Left renal pelvis (tissue), 4 donors: ENCODE measurements at regions not wholly inside any gene's neighbourhood (a gene's known extent, or its start where the extent isn't known, plus 50 kb on each side); places are given as distances from the start of the nearest gene placed in this dataset.
A peak's percentile ranks its signal among the peaks of the same experiment; 100 is the strongest.

Experiments used
- DNase-seq, 4 donors: peaks; one replicate each; pipeline ENCODE4 v3.0.0-alpha.2; 2013; ENCODE audit warnings: low read depth in 4 of 4, low spot score in 3 of 4

- DNase-seq = no peak
These were observed 50.1 kb upstream of the ASAP2 start for GRCh38 chr2:9156483-9156882.

GRCh38 chr2:9154061-9154460, 52.6 kb upstream of the ASAP2 start:
- no peak for DNase-seq

- no peak for DNase-seq
These were observed 53.0 kb upstream of the ASAP2 start for GRCh38 chr2:9153643-9153980.

GRCh38 chr2:9152975-9153642, 53.5 kb upstream of the ASAP2 start:
- DNase-seq = no peak

GRCh38 chr2:9150906-9151305, 55.7 kb upstream of the ASAP2 start:
- no peak for DNase-seq

- DNase-seq = no peak
These were observed 56.1 kb upstream of the ASAP2 start for GRCh38 chr2:9150568-9150900.

- DNase-seq = no peak
These were observed 56.7 kb upstream of the ASAP2 start for GRCh38 chr2:9149726-9150567.

GRCh38 chr2:9149388-9149660, 57.3 kb upstream of the ASAP2 start:
- DNase-seq = no peak

- DNase-seq = no peak
These were observed 60.0 kb upstream of the ASAP2 start for GRCh38 chr2:9146646-9147045.

GRCh38 chr2:9145752-9146430, 60.7 kb upstream of the ASAP2 start:
- DNase-seq = no peak

- DNase-seq = no peak
These were observed 61.4 kb upstream of the ASAP2 start for GRCh38 chr2:9145109-9145751.

GRCh38 chr2:9144617-9145016, 62.0 kb upstream of the ASAP2 start:
- DNase-seq = no peak

- no peak for DNase-seq
These were observed 62.6 kb upstream of the ASAP2 start for GRCh38 chr2:9144046-9144445.

- DNase-seq = no peak
These were observed 63.3 kb upstream of the ASAP2 start for GRCh38 chr2:9143264-9143815.

GRCh38 chr2:9142551-9143263, 63.9 kb upstream of the ASAP2 start:
- peak; percentile 51 to 59 (median 54) for DNase-seq

- no peak for DNase-seq
These were observed 64.7 kb upstream of the ASAP2 start for GRCh38 chr2:9141706-9142460.

- DNase-seq = no peak
These were observed 65.4 kb upstream of the ASAP2 start for GRCh38 chr2:9141091-9141667.

GRCh38 chr2:9140645-9141044, 66.0 kb upstream of the ASAP2 start:
- DNase-seq = no peak
